ENCODE measurements at regions not wholly inside any gene's neighbourhood (a gene's known extent, or its start where the extent isn't known, plus 50 kb on each side); places are given as distances from the start of the nearest gene placed in this dataset.
"Not testable (repeated sequence)": the region's sequence is repeated elsewhere in the genome, so short reads cannot be mapped to it uniquely, and the experiment has no call there.

- no peak for DNase-seq (ENCODE audit: low spot score)
- Mint-ChIP-seq H3K4me3 (no peak overlapping the region), H3K27me3 (ENCODE audit: insufficient read depth) (no peaks in the 10 kb centered on the region), H3K27ac (no peak overlapping the region), H3K36me3 (ENCODE audit: low read depth) (no peaks in the 10 kb centered on the region), H3K4me1 (ENCODE audit: low read depth) (no peaks in the 10 kb centered on the region), H3K9me3 (peaks cover 17% of the 10 kb centered on the region)
- intact Hi-C loops (cut with micrococcal nuclease): no loop called here
These were observed 791.1 kb downstream of the AACS start for GRCh38 chr12:125856366-125856765.

- Mint-ChIP-seq H3K9me3 (peaks cover 17% of the 10 kb centered on the region), H3K27ac (no peak overlapping the region), H3K27me3 (ENCODE audit: insufficient read depth) (no peaks in the 10 kb centered on the region), H3K36me3 (ENCODE audit: low read depth) (no peaks in the 10 kb centered on the region), H3K4me1 (ENCODE audit: low read depth) (no peaks in the 10 kb centered on the region), H3K4me3 (no peak overlapping the region)
- intact Hi-C loops (cut with micrococcal nuclease): no loop called here
- DNase-seq (ENCODE audit: low spot score): no peak
These were observed 791.7 kb downstream of the AACS start for GRCh38 chr12:125856896-125857295.

- no peak overlapping the region for H3K4me3 Mint-ChIP-seq
- intact Hi-C loops (cut with micrococcal nuclease): no loop called here
- H3K27ac Mint-ChIP-seq: no peak overlapping the region
- DNase-seq (ENCODE audit: low spot score): no peak
- H3K9me3 Mint-ChIP-seq: peaks cover 25% of the 10 kb centered on the region
- no peaks in the 10 kb centered on the region for H3K36me3 Mint-ChIP-seq (ENCODE audit: low read depth)
- H3K4me1 Mint-ChIP-seq (ENCODE audit: low read depth): no peaks in the 10 kb centered on the region
- H3K27me3 Mint-ChIP-seq (ENCODE audit: insufficient read depth): no peaks in the 10 kb centered on the region
These were observed 795.5 kb downstream of the AACS start for GRCh38 chr12:125860672-125861288.

GRCh38 chr12:125861299-125862281, 796.4 kb downstream of the AACS start:
- Mint-ChIP-seq H3K27ac (no peak overlapping the region), H3K36me3 (ENCODE audit: low read depth) (no peaks in the 10 kb centered on the region), H3K27me3 (ENCODE audit: insufficient read depth) (no peaks in the 10 kb centered on the region), H3K9me3 (peaks cover 25% of the 10 kb centered on the region), H3K4me3 (no peak overlapping the region), H3K4me1 (ENCODE audit: low read depth) (no peaks in the 10 kb centered on the region)
- intact Hi-C loops (cut with micrococcal nuclease): no loop called here
- no peak for DNase-seq (ENCODE audit: low spot score)

- H3K4me3 Mint-ChIP-seq; H3K27ac Mint-ChIP-seq; H3K27me3 Mint-ChIP-seq (ENCODE audit: insufficient read depth); DNase-seq (ENCODE audit: low spot score); intact Hi-C loops (cut with micrococcal nuclease); H3K4me1 Mint-ChIP-seq (ENCODE audit: low read depth); H3K36me3 Mint-ChIP-seq (ENCODE audit: low read depth): not testable (repeated sequence)
- peaks cover 15% of the 10 kb centered on the region for H3K9me3 Mint-ChIP-seq
These were observed 800.0 kb downstream of the AACS start for GRCh38 chr12:125865236-125865635.

- intact Hi-C loops (cut with micrococcal nuclease): no loop called here
- H3K27me3 Mint-ChIP-seq (ENCODE audit: insufficient read depth): no peaks in the 10 kb centered on the region
- no peaks in the 10 kb centered on the region for H3K36me3 Mint-ChIP-seq (ENCODE audit: low read depth)
These were observed 806.8 kb downstream of the AACS start for GRCh38 chr12:125871811-125872594.

GRCh38 chr12:125873016-125873415, 807.8 kb downstream of the AACS start:
- H3K27ac Mint-ChIP-seq: no peak overlapping the region
- H3K4me3 Mint-ChIP-seq: no peak overlapping the region
- H3K27me3 Mint-ChIP-seq (ENCODE audit: insufficient read depth): no peaks in the 10 kb centered on the region

More at GRCh38 chr12:125871811-125872594, 806.8 kb downstream of the AACS start:
- Mint-ChIP-seq H3K9me3 (no peaks in the 10 kb centered on the region), H3K27ac (no peak overlapping the region), H3K4me1 (ENCODE audit: low read depth) (no peaks in the 10 kb centered on the region), H3K4me3 (no peak overlapping the region)
- DNase-seq (ENCODE audit: low spot score): no peak

GRCh38 chr12:125878483-125878882, 813.2 kb downstream of the AACS start:
- Mint-ChIP-seq H3K27ac (no peak overlapping the region), H3K9me3 (no peaks in the 10 kb centered on the region), H3K36me3 (ENCODE audit: low read depth) (no peaks in the 10 kb centered on the region), H3K4me3 (no peak overlapping the region), H3K4me1 (ENCODE audit: low read depth) (no peaks in the 10 kb centered on the region), H3K27me3 (ENCODE audit: insufficient read depth) (no peaks in the 10 kb centered on the region)
- DNase-seq (ENCODE audit: low spot score): no peak
- intact Hi-C loops (cut with micrococcal nuclease): no loop called here

More at GRCh38 chr12:125873016-125873415, 807.8 kb downstream of the AACS start:
- Mint-ChIP-seq H3K36me3 (ENCODE audit: low read depth) (no peaks in the 10 kb centered on the region), H3K4me1 (ENCODE audit: low read depth) (no peaks in the 10 kb centered on the region), H3K9me3 (no peaks in the 10 kb centered on the region)
- DNase-seq (ENCODE audit: low spot score): no peak
- intact Hi-C loops (cut with micrococcal nuclease): no loop called here

- Mint-ChIP-seq H3K27me3 (ENCODE audit: insufficient read depth) (no peaks in the 10 kb centered on the region), H3K4me3 (no peak overlapping the region), H3K4me1 (ENCODE audit: low read depth) (no peaks in the 10 kb centered on the region), H3K9me3 (no peaks in the 10 kb centered on the region), H3K36me3 (ENCODE audit: low read depth) (no peaks in the 10 kb centered on the region), H3K27ac (no peak overlapping the region)
- intact Hi-C loops (cut with micrococcal nuclease): no loop called here
- no peak for DNase-seq (ENCODE audit: low spot score)
These were observed 816.9 kb downstream of the AACS start for GRCh38 chr12:125882141-125882540.

- Mint-ChIP-seq H3K36me3 (ENCODE audit: low read depth) (no peaks in the 10 kb centered on the region), H3K4me3 (no peak overlapping the region), H3K27ac (no peak overlapping the region), H3K4me1 (ENCODE audit: low read depth) (no peaks in the 10 kb centered on the region), H3K9me3 (no peaks in the 10 kb centered on the region), H3K27me3 (ENCODE audit: insufficient read depth) (no peaks in the 10 kb centered on the region)
- intact Hi-C loops (cut with micrococcal nuclease): no loop called here
- DNase-seq (ENCODE audit: low spot score): no peak
These were observed 823.7 kb downstream of the AACS start for GRCh38 chr12:125888921-125889320.

GRCh38 chr12:125889742-125890141, 824.5 kb downstream of the AACS start:
- no peak for DNase-seq (ENCODE audit: low spot score)
- Mint-ChIP-seq H3K27me3 (ENCODE audit: insufficient read depth) (no peaks in the 10 kb centered on the region), H3K9me3 (no peaks in the 10 kb centered on the region), H3K4me1 (ENCODE audit: low read depth) (no peaks in the 10 kb centered on the region), H3K36me3 (ENCODE audit: low read depth) (no peaks in the 10 kb centered on the region), H3K4me3 (no peak overlapping the region), H3K27ac (no peak overlapping the region)
- intact Hi-C loops (cut with micrococcal nuclease): no loop called here

- Mint-ChIP-seq H3K9me3 (no peaks in the 10 kb centered on the region), H3K36me3 (ENCODE audit: low read depth) (no peaks in the 10 kb centered on the region), H3K4me1 (ENCODE audit: low read depth) (no peaks in the 10 kb centered on the region), H3K27me3 (ENCODE audit: insufficient read depth) (no peaks in the 10 kb centered on the region), H3K27ac (no peak overlapping the region), H3K4me3 (no peak overlapping the region)
- intact Hi-C loops (cut with micrococcal nuclease): no loop called here
- DNase-seq (ENCODE audit: low spot score): no peak
These were observed 825.2 kb downstream of the AACS start for GRCh38 chr12:125890366-125890905.
